ENCODE measurements at regions not wholly inside any gene's neighbourhood (a gene's known extent, or its start where the extent isn't known, plus 50 kb on each side); places are given as distances from the start of the nearest gene placed in this dataset.

GRCh38 chr5:74272831-74273451 is 367.6 kb downstream of the ENC1 start:
- Mint-ChIP-seq H3K4me1 (ENCODE audit: low read depth, unreplicated experiment) (peaks cover 16% of the 10 kb centered on the region), H3K27me3 (ENCODE audit: insufficient read depth, unreplicated experiment) (no peaks in the 10 kb centered on the region), H3K36me3 (ENCODE audit: insufficient read depth, unreplicated experiment) (no peaks in the 10 kb centered on the region), H3K27ac (ENCODE audit: unreplicated experiment) (peak overlapping the region; percentile 81), H3K4me3 (ENCODE audit: unreplicated experiment) (no peak overlapping the region), H3K9me3 (ENCODE audit: unreplicated experiment) (peaks cover 10% of the 10 kb centered on the region)
- no peaks in the 10 kb centered on the region for H3K36me3 ChIP-seq (ENCODE audit: control insufficient read depth, insufficient read depth, low read length)
- H3K4me1 ChIP-seq: peaks cover 18% of the 10 kb centered on the region
- CTCF ChIA-PET: no interaction called here
- DNase-seq: no peak
- H3K4me3 ChIP-seq (ENCODE audit: low read depth, low read length): no peak overlapping the region
- intact Hi-C loops (cut with micrococcal nuclease; ENCODE audit: unreplicated experiment): no loop called here
- BruUV-seq (replicated peaks): no TSS peak
- no peak for TF ChIP-seq CTCF (IDR thresholded peaks at IDR 0.05; ENCODE audit: insufficient read depth in 1 of 2, low read depth in 1 of 2, low read length in 1 of 2, severe bottlenecking in 1 of 2, unreplicated experiment in 1 of 2)
- POLR2A ChIA-PET: no interaction called here
- no peaks in the 10 kb centered on the region for H3K27me3 ChIP-seq (replicated peaks; ENCODE audit: control insufficient read depth, insufficient read depth, low read length)
- no peaks in the 10 kb centered on the region for H3K9me3 ChIP-seq

- intact Hi-C loops (cut with micrococcal nuclease; ENCODE audit: unreplicated experiment): no loop called here
- Mint-ChIP-seq H3K4me1 (ENCODE audit: low read depth, unreplicated experiment) (peaks cover 16% of the 10 kb centered on the region), H3K9me3 (ENCODE audit: unreplicated experiment) (peaks cover 10% of the 10 kb centered on the region), H3K27me3 (ENCODE audit: insufficient read depth, unreplicated experiment) (no peaks in the 10 kb centered on the region), H3K4me3 (ENCODE audit: unreplicated experiment) (no peak overlapping the region), H3K36me3 (ENCODE audit: insufficient read depth, unreplicated experiment) (no peaks in the 10 kb centered on the region), H3K27ac (ENCODE audit: unreplicated experiment) (peak overlapping the region; percentile 81)
- peak; percentile 47 to 59 for DNase-seq
- H3K4me3 ChIP-seq (ENCODE audit: low read depth, low read length): no peak overlapping the region
- CTCF ChIA-PET: no interaction called here
- POLR2A ChIA-PET: no interaction called here
- no TSS peak for BruUV-seq (replicated peaks)
- no peaks in the 10 kb centered on the region for H3K27me3 ChIP-seq (replicated peaks; ENCODE audit: control insufficient read depth, insufficient read depth, low read length)
- peaks cover 18% of the 10 kb centered on the region for H3K4me1 ChIP-seq
- no peaks in the 10 kb centered on the region for H3K36me3 ChIP-seq (ENCODE audit: control insufficient read depth, insufficient read depth, low read length)
- TF ChIP-seq CTCF (IDR thresholded peaks at IDR 0.05; ENCODE audit: insufficient read depth in 1 of 2, low read depth in 1 of 2, low read length in 1 of 2, severe bottlenecking in 1 of 2, unreplicated experiment in 1 of 2): no peak
- H3K9me3 ChIP-seq: no peaks in the 10 kb centered on the region
Measured at GRCh38 chr5:74272024-74272775, 368.3 kb downstream of the ENC1 start.

GRCh38 chr5:74268297-74268696 is 372.2 kb downstream of the ENC1 start:
- TF ChIP-seq CTCF (IDR thresholded peaks at IDR 0.05; ENCODE audit: insufficient read depth in 1 of 2, low read depth in 1 of 2, low read length in 1 of 2, severe bottlenecking in 1 of 2, unreplicated experiment in 1 of 2): no peak
- H3K9me3 Mint-ChIP-seq (ENCODE audit: unreplicated experiment): peaks cover 10% of the 10 kb centered on the region
- no peak overlapping the region for H3K27ac Mint-ChIP-seq (ENCODE audit: unreplicated experiment)
- BruUV-seq (replicated peaks): no TSS peak
- H3K36me3 Mint-ChIP-seq (ENCODE audit: insufficient read depth, unreplicated experiment): no peaks in the 10 kb centered on the region
- no peak for DNase-seq
- H3K27me3 ChIP-seq (replicated peaks; ENCODE audit: control insufficient read depth, insufficient read depth, low read length): no peaks in the 10 kb centered on the region
- no peak overlapping the region for H3K4me3 ChIP-seq (ENCODE audit: low read depth, low read length)
- peaks cover 16% of the 10 kb centered on the region for H3K4me1 Mint-ChIP-seq (ENCODE audit: low read depth, unreplicated experiment)
- peaks cover 18% of the 10 kb centered on the region for H3K4me1 ChIP-seq
- intact Hi-C loops (cut with micrococcal nuclease; ENCODE audit: unreplicated experiment): no loop called here
- no peaks in the 10 kb centered on the region for H3K36me3 ChIP-seq (ENCODE audit: control insufficient read depth, insufficient read depth, low read length)
- ChIA-PET CTCF (no interaction called here), POLR2A (no interaction called here)
- H3K27me3 Mint-ChIP-seq (ENCODE audit: insufficient read depth, unreplicated experiment): no peaks in the 10 kb centered on the region
- H3K4me3 Mint-ChIP-seq (ENCODE audit: unreplicated experiment): no peak overlapping the region
- no peaks in the 10 kb centered on the region for H3K9me3 ChIP-seq
